ENCODE measurements at regions not wholly inside any gene's neighbourhood (a gene's known extent, or its start where the extent isn't known, plus 50 kb on each side); places are given as distances from the start of the nearest gene placed in this dataset.

DNA sequence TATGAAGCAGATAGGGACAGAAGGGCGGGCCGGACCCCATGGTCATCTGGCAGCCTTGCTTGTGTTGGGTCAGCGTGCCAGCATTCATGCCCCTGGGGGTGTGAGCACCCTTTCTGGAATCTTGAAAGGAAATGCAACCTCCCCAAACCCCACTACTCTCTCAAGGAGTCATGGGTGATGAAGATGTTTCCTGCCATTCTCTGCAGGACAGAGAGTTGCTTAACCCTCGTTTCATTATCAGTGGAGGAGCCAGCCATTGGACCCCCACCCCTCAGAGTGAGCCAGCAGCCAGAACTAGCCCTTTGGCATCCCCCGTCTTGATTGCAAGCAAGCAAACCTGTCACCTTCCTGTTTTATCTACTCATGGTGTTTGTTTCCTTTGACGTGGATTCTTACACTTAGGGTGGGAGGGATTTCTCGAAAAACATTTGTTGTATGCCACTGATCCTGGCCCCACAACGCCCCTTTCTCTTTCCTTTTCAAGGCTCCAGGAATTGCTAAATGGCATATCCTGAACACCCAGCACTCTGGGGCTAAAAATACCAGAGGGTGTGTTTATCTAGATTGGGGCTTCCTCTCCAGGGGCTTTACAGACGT is 258.3 kb downstream of the ETS1 start:
- no peak for DNase-seq (ENCODE audit: low spot score)

DNA sequence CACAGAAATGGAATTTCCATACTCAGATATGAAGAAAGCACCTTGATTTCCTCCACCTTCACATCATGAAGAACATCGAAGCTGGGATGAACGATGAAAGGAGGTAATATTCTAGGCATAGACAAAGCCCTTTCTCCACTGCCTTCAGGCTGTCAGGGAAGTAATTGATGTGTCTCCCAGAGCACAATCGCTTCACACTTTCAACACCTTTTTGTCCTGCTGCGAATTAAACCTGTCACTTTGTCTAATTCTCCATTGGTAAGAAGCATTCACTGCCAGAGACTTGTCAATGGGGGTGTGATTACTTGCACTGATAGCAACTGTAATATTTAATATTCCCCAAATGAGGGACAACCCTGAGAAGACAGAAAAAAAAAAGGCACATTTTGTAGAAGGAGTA is 260.1 kb downstream of the ETS1 start:
- no peak for DNase-seq (ENCODE audit: low spot score)

DNA sequence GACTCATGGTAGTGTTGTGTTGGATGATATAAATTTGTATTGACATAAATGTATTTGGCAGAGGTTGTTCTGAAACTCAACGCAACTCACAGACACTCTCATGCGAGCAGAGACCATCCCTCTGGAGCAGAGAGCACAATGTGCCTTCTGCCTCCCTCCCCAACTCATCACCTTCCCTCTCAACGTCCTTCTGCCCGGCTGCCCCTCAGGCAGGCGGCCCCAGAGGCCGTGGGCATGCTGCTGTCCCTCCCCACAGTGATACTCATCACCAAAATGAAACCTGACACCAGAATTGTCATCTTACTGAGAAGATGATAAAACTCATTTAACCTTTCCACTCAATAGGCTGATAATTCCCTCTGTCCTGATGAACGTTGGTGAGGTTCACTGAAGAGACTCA is 260.6 kb downstream of the ETS1 start:
- DNase-seq (ENCODE audit: low spot score): no peak

DNA sequence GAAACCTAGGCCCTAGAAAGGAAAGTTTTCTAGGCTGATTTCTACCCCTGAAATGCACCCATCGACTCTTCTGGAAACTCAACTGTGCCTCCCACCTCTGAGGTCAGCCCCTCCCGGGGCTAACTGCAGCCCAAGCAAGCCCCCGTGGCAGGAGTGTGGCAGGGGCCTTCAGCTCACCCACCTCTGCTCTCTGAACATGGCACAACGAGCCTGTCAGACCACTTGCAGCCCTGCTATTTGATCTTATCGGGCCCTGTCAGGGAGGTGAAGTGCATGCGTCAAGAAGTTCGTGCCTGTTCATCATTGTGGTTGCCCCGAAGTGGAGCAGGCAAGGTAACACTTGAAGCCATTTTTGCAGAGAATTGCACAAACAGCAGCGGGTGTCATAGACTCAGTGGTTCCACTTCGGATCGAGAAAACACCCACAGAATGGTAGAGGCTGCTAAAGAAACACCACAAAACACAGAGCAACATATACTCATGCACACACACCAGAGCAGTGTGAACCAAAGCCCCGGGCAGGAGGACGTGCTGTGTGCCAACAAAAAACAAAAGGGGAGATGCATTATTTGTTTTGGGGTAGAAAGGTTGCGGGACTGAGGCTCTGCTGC is 262.7 kb downstream of the ETS1 start:
- DNase-seq (ENCODE audit: low spot score): no peak

- no peak for DNase-seq (ENCODE audit: low spot score)
Observed at GRCh38 chr11:128324051-128324481, 263.3 kb downstream of the ETS1 start.

GRCh38 chr11:128323381-128323780 is 264.0 kb downstream of the ETS1 start:
- no peak for DNase-seq (ENCODE audit: low spot score)

DNA sequence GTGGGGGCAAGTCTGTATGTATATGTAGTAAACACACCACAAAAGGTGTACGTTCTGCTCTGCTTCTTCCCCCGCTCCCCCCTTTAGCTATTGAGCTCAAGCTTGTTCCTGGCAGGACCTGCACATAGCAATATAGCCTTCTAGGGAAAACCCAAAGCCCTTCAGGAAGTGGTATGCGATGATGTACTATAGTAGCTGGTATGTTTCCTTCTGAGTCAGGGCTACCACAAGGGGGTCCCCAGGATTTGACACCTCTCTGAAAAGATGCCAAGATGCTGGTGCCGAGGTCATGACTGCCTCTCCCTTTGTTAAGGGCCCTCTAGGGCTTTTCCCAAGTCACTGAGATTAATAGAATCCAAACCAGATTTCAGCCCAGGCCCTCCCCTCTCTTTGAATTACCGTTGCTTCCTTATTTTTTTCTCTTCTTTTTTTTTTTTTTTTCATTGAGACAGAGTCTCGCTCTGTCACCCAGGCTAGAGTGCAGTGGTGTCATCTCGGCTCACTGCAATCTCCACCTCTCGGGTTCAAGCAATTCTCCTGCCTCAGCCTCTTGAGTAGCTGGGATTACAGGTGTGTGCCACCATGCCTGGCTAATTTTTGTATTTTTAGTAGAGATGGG is 268.4 kb downstream of the ETS1 start:
- no peak for DNase-seq (ENCODE audit: low spot score)

- DNase-seq (ENCODE audit: low spot score): no peak
Observed at GRCh38 chr11:128316541-128317227, 270.7 kb downstream of the ETS1 start.

DNA sequence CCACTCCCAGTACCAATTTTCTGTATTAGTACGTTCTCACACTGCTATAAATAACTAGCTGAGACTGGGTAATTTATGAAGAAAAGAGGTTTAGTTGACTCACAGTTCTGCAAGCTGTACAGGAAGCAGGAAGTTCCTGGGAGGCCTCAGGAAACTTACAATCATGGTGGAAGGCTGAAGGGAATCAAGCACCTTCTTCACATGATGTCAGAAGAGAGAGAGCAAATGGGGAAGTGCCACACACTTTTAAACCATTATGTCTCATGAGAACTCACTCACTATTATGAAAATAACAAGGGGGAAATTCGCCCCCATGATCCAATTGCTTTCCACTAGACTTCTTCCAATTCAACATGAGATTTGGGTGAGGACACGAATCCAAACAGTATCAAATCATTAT is 271.4 kb downstream of the ETS1 start:
- no peak for DNase-seq (ENCODE audit: low spot score)

DNA sequence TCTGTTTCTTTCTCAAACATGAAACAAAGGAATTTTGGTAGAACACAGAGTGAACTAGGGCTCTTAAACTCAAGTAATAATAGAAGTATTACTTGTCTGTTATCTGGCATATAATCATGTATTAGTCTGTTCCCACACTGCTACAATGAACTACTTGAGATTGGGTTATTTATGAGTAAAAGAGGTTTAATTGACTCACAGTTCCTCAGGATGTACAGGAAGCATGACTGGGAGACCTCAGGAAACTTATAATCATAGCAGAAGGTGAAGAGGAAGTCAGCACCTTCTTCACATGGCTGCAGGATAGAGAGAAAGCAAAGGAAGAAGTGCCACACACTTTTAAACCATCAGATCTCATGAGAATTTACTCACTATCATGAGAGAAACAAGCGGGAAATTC is 273.4 kb downstream of the ETS1 start:
- DNase-seq (ENCODE audit: low spot score): no peak

DNA sequence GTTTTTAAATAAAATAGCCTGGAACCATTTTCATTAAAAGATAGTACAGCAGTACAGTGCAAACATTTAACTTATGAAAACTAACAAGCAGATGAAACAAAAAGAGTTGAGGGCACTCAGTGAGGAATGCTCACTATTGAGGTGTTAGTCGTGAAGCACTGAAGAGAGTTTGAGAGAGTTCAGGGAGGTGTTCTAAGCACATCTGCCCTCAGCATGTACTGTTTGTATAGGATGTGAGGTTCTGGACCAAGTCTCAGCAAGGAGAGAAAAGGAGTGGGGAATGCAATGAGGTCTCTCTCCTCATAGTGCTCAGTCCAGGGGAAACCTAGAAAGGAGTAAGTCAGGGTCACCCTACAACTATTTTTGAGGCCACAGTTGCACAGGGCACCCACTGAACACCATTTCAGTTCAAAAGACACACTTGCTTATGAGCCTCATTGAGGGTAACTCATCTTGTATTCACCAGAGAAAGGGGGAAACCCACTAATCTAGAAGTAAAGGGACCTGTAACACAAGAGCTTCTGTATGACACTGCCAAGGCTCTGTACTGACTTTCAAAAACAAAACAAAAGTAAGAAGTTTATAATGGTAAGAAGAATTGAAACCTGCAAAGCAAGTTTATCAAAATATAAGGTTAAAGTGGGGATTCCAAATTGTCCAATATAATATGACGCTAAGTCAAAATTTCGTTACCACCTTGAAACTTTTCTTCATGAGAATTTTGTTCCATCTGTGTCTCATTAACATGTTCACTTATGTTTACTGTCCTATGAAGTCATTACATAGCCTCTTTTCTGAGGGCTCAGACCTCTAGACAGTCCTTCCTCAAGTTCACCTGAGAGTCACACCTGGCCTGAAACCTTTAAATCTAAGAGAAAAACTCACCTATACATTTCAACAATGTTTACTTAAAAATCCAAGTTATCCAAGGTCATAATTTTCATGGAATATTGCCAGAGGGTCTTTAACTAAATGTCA is 275.3 kb downstream of the ETS1 start:
- DNase-seq (ENCODE audit: low spot score): no peak

GRCh38 chr11:128310676-128311445 is 276.5 kb downstream of the ETS1 start:
- no peak for DNase-seq (ENCODE audit: low spot score)

GRCh38 chr11:128310005-128310404 is 277.4 kb downstream of the ETS1 start:
- DNase-seq (ENCODE audit: low spot score): no peak

DNA sequence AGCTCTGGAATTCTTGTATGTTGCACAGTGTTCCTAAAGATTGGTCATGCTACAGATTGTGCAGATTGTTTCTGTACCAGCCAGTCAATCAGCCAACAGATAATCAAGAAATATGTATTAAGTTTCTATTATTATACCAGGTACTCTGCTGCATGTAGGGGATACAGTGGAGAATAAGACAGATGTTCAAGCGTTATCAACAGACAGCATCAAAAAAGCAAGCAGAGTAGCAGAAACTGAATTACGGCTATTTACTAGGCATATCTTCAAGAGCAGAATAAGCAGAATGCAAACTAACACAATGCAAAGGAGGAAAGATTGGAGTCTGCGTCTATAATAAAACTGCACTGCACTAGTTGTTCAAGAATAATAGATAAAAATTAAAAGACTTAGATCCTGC is 278.6 kb downstream of the ETS1 start:
- no peak for DNase-seq (ENCODE audit: low spot score)

- DNase-seq (ENCODE audit: low spot score): no peak
Observed at GRCh38 chr11:128305588-128305987, 281.8 kb downstream of the ETS1 start.

DNA sequence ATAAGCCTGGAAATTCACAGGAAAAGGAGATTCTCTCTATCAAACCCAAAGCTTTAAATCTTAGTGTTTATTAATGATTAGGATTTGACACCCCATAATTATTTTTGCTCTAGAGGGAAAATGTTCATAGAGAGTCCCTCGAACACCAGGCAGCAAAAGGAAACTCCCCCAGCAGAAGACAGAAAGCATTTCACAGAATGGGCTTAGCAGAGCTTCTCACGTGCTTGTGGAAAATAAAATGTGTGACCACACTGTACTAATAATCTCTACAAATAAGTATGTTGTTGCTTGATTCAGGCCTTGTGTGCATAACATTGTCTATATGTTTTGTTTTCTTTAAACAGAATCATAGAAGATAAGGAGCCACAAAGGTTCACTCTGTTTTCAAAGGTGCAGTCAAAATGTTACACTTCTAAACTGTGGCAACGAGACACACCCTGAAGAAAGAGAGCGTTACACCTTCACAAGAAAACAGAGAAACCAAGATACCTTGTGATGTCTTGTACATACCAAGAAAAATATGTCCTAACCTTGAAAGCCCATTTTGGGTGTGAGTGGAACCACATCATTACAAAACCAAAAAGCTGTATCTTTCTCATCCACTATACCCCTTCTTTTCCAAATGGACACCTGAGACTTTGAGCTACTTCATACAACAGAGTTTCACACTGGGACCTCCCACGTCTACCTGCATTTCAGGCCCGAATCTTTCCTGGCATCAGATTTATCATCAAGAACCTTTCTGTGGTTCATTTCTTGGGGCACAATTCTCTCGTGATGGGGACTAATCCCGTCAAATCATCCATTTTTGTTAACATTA is 282.5 kb downstream of the ETS1 start:
- DNase-seq (ENCODE audit: low spot score): no peak

GRCh38 chr11:128304116-128304515 is 283.2 kb downstream of the ETS1 start:
- DNase-seq (ENCODE audit: low spot score): no peak

DNA sequence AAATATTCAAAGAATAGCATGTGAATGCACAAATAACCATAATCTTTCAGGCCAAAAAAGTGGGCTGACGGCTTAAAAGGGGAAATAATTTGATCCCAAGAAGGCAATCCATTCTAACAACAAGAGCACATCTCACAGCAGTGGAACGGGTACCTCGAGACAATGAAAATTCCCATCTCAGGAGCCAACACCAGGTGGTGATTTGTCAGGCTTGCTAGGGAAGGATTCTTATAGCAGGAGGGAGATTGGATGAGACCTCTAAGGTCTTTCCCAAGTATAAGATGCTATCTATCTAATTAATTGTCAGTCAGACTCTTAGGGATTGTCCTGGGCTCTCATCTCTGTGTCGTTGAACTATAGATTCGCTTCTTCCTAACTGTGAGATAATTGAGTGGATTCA is 284.0 kb downstream of the ETS1 start:
- DNase-seq (ENCODE audit: low spot score): no peak

- no peak for DNase-seq (ENCODE audit: low spot score)
Observed at GRCh38 chr11:128302425-128303186, 284.8 kb downstream of the ETS1 start.

DNA sequence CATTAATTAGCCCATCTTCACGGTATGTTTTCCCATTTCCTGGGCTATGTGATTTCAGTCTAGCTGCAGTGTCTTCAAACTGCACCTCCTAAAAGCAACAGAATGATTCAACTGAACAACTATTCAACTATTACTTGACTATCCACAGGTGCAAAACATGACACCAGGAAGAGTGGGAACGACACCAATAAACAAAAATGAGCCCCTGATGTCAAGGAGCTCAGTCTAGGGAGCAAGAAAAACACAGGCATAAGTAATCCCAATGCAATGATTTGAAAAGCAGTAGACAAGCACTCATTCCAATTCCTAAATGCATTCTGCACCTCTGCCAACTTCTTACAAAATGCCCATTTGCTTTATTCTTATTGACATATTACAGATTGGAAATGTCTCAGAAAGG is 285.6 kb downstream of the ETS1 start:
- no peak for DNase-seq (ENCODE audit: low spot score)

Data from RKO (cell line).